GM23248 (cell line): ENCODE measurements at regions not wholly inside any gene's neighbourhood (a gene's known extent, or its start where the extent isn't known, plus 50 kb on each side); places are given as distances from the start of the nearest gene placed in this dataset.

Experiments used
- DNase-seq: peaks from one replicate; pipeline ENCODE4 v3.0.0-alpha.2; 2015
- H2AFZ ChIP-seq: fragments of 200-600 bp; sonication (generic); 2 replicates; pipeline ENCODE4 v1.6.1; 2016; ENCODE audit warnings: antibody characterized with exemption
- H3F3A ChIP-seq: fragments of 200-600 bp; sonication (generic); 2 replicates; pipeline ENCODE4 v1.6.1; 2016; ENCODE audit warnings: mild to moderate bottlenecking, antibody characterized with exemption, mixed run types; ENCODE audit not compliant: insufficient read depth
- H3K27ac ChIP-seq: fragments of 200-600 bp; sonication (generic); 2 replicates; pipeline ENCODE4 v1.5.1; 2016; ENCODE audit warnings: mild to moderate bottlenecking
- H3K27me3 ChIP-seq: fragments of 200-600 bp; sonication (generic); replicated peaks from 2 replicates; pipeline ENCODE4 v1.6.1; 2016; ENCODE audit warnings: mild to moderate bottlenecking; ENCODE audit not compliant: insufficient read depth
- H3K36me3 ChIP-seq: fragments of 200-600 bp; sonication (generic); 2 replicates; pipeline ENCODE4 v1.6.1; 2016; ENCODE audit warnings: low read depth, mild to moderate bottlenecking
- H3K4me1 ChIP-seq: fragments of 200-600 bp; sonication (generic); 2 replicates; pipeline ENCODE4 v1.6.1; 2016; ENCODE audit warnings: mild to moderate bottlenecking; ENCODE audit not compliant: insufficient read depth
- H3K4me2 ChIP-seq: fragments of 200-600 bp; sonication (generic); one replicate; pipeline ENCODE4 v1.6.1; 2016; ENCODE audit warnings: mild to moderate bottlenecking; ENCODE audit not compliant: unreplicated experiment
- H3K4me3 ChIP-seq: fragments of 200-600 bp; sonication (generic); 2 replicates; pipeline ENCODE4 v1.5.1; 2016; ENCODE audit warnings: mild to moderate bottlenecking
- H3K79me2 ChIP-seq: fragments of 200-600 bp; sonication (generic); 2 replicates; pipeline ENCODE4 v1.6.1; 2016; ENCODE audit warnings: mild to moderate bottlenecking; ENCODE audit not compliant: insufficient read depth
- H3K9ac ChIP-seq: fragments of 200-600 bp; sonication (generic); 2 replicates; pipeline ENCODE4 v1.6.1; 2016; ENCODE audit warnings: mild to moderate bottlenecking
- H3K9me2 ChIP-seq: fragments of 200-600 bp; sonication (generic); 2 replicates; pipeline ENCODE4 v1.6.1; 2016; ENCODE audit warnings: mixed run types, mild to moderate bottlenecking, moderate library complexity; ENCODE audit not compliant: insufficient read depth
- H3K9me3 ChIP-seq: fragments of 200-600 bp; sonication (generic); one replicate; pipeline ENCODE4 v1.6.1; 2017; ENCODE audit warnings: low read depth
- H4K20me1 ChIP-seq: fragments of 200-600 bp; sonication (generic); 2 replicates; pipeline ENCODE4 v1.6.0; 2016; ENCODE audit not compliant: insufficient read depth
- EZH2 ChIP-seq: fragments of 200-600 bp; sonication (generic); IDR thresholded peaks from 2 replicates; pipeline ENCODE4 v1.6.1; 2018; ENCODE audit warnings: antibody characterized with exemption, mild to moderate bottlenecking; ENCODE audit not compliant: insufficient read depth, poor library complexity, severe bottlenecking
- EZH2phosphoT487 ChIP-seq: fragments of 200-600 bp; sonication (generic); IDR thresholded peaks from 2 replicates; pipeline ENCODE4 v1.6.1; 2018; ENCODE audit warnings: antibody characterized with exemption, moderate library complexity, mild to moderate bottlenecking, low read depth; ENCODE audit not compliant: insufficient read depth
- WGBS, 2 experiments: methylation state at CpG; one replicate each; pipeline ENCODE4 v1.1.6; 2015 to 2017; ENCODE audit warnings: low lambda C conversion rate in 2 of 2, low coverage in 1 of 2; ENCODE audit errors: missing lambda C conversion rate in 2 of 2; 5-methylcytosine and 5-hydroxymethylcytosine counted together
- in situ Hi-C: fragments of 300-500 bp; cut with MboI; formaldehyde crosslinking; loops from 2 replicates; pipeline ENCODE4 v1.15.0; 2020

GRCh38 chrY:7768901-7769300 lies 857.3 kb upstream of the AMELY start:
- in situ Hi-C loops, result no loop called here
- Histone ChIP-seq H3F3A (no peaks in the 10 kb centered on the region), H3K9me2 (no peaks in the 10 kb centered on the region), H3K4me3 (no peak overlapping the region), H4K20me1 (no peaks in the 10 kb centered on the region), H3K27me3 (no peaks in the 10 kb centered on the region), H3K4me1 (0 out of 2 replicates have a peak, but pooled peaks cover 3% of the 10 kb centered on the region), H3K36me3 (no peaks in the 10 kb centered on the region), H3K27ac (no peak overlapping the region), H3K9me3 (no peaks in the 10 kb centered on the region), H3K9ac (no peak overlapping the region), H3K79me2 (no peaks in the 10 kb centered on the region), H3K4me2 (no peak overlapping the region), H2AFZ (no peak overlapping the region)
- 0 to 11% methylated on average over 1 of the region's 1 CpG for WGBS, 2 experiments
- no peak for TF ChIP-seq EZH2
- TF ChIP-seq EZH2phosphoT487, result no peak
- DNase-seq, result no peak

- no peaks in the 10 kb centered on the region for H3F3A ChIP-seq
- H3K79me2 ChIP-seq, result no peaks in the 10 kb centered on the region
- H3K9me2 ChIP-seq, result no peaks in the 10 kb centered on the region
- H4K20me1 ChIP-seq, result no peaks in the 10 kb centered on the region
- TF ChIP-seq EZH2 (no peak), EZH2phosphoT487 (no peak)
- no peaks in the 10 kb centered on the region for H3K9me3 ChIP-seq
- 86 to 100% methylated on average over 2 of the region's 2 CpGs for WGBS, 2 experiments
- no peak overlapping the region for H3K4me3 ChIP-seq
- no peak for DNase-seq
- H2AFZ ChIP-seq, result no peak overlapping the region
- H3K27me3 ChIP-seq, result no peaks in the 10 kb centered on the region
- in situ Hi-C loops, result no loop called here
- no peaks in the 10 kb centered on the region for H3K4me1 ChIP-seq
- H3K27ac ChIP-seq, result no peak overlapping the region
- no peaks in the 10 kb centered on the region for H3K36me3 ChIP-seq
- H3K9ac ChIP-seq, result no peak overlapping the region
- no peak overlapping the region for H3K4me2 ChIP-seq
Observed at GRCh38 chrY:7753711-7754110, 842.2 kb upstream of the AMELY start.

GRCh38 chrY:7746781-7747180 lies 835.2 kb upstream of the AMELY start:
- Histone ChIP-seq H3K4me3 (no peak overlapping the region), H3K36me3 (no peaks in the 10 kb centered on the region), H3K4me2 (no peak overlapping the region), H3K9me2 (no peaks in the 10 kb centered on the region), H4K20me1 (no peaks in the 10 kb centered on the region), H3K27me3 (no peaks in the 10 kb centered on the region), H3K9ac (no peak overlapping the region), H3K4me1 (peaks cover 8% of the 10 kb centered on the region; the same call in 1 of the 2 replicates), H3F3A (no peaks in the 10 kb centered on the region), H3K27ac (no peak overlapping the region), H3K9me3 (no peaks in the 10 kb centered on the region), H2AFZ (no peak overlapping the region), H3K79me2 (no peaks in the 10 kb centered on the region)
- 87 to 90% methylated on average over 4 of the region's 4 CpGs for WGBS, 2 experiments
- no peak for DNase-seq
- no peak for TF ChIP-seq EZH2phosphoT487
- TF ChIP-seq EZH2, result no peak
- in situ Hi-C loops, result no loop called here

GRCh38 chrY:7745581-7745901 lies 834.0 kb upstream of the AMELY start:
- DNase-seq, result no peak
- H3K4me2 ChIP-seq, result no peak overlapping the region
- no peaks in the 10 kb centered on the region for H4K20me1 ChIP-seq
- no peaks in the 10 kb centered on the region for H3K9me3 ChIP-seq
- no peaks in the 10 kb centered on the region for H3K9me2 ChIP-seq
- in situ Hi-C loops, result no loop called here
- H3K27me3 ChIP-seq, result no peaks in the 10 kb centered on the region
- 100% methylated on average over 1 of the region's 1 CpG for WGBS, 2 experiments
- no peaks in the 10 kb centered on the region for H3K79me2 ChIP-seq
- H3K36me3 ChIP-seq, result no peaks in the 10 kb centered on the region
- no peak overlapping the region for H3K27ac ChIP-seq
- H3K4me3 ChIP-seq, result no peak overlapping the region
- TF ChIP-seq EZH2 (no peak), EZH2phosphoT487 (no peak)
- no peaks in the 10 kb centered on the region for H3F3A ChIP-seq
- H2AFZ ChIP-seq, result no peak overlapping the region
- no peak overlapping the region for H3K9ac ChIP-seq
- H3K4me1 ChIP-seq, result peaks cover 8% of the 10 kb centered on the region; the same call in 1 of the 2 replicates
